ENCODE measurements at regions not wholly inside any gene's neighbourhood (a gene's known extent, or its start where the extent isn't known, plus 50 kb on each side); places are given as distances from the start of the nearest gene placed in this dataset.

- no peak overlapping the region for H3K9ac ChIP-seq (ENCODE audit: low read length)
- no peak overlapping the region for H3K4me3 ChIP-seq (ENCODE audit: low read length)
- no peak for TF ChIP-seq SMC3 (conservative IDR thresholded peaks at IDR 0.05; ENCODE audit: poor library complexity)
- no peak for TF ChIP-seq TAF1 (IDR thresholded peaks at IDR 0.05; ENCODE audit: low read depth)
- no peak for TF ChIP-seq REST (IDR thresholded peaks at IDR 0.05; ENCODE audit: borderline replicate concordance)
- TF ChIP-seq EP300 (conservative IDR thresholded peaks at IDR 0.05; ENCODE audit: poor library complexity, severe bottlenecking): no peak
- TF ChIP-seq CTCF (IDR thresholded peaks at IDR 0.05; ENCODE audit: poor library complexity, severe bottlenecking): no peak
- TF ChIP-seq POLR2AphosphoS5 (IDR thresholded peaks at IDR 0.05): no peak
- no peak for TF ChIP-seq RAD21 (conservative IDR thresholded peaks at IDR 0.05)
- no peak for TF ChIP-seq EZH2 (IDR thresholded peaks at IDR 0.05; ENCODE audit: borderline replicate concordance, insufficient read depth, low read length, poor library complexity, severe bottlenecking)
- no peak for TF ChIP-seq MXI1 (conservative IDR thresholded peaks at IDR 0.05; ENCODE audit: poor library complexity, severe bottlenecking)
- H3K36me3 ChIP-seq (ENCODE audit: insufficient read depth, low read length): no peaks in the 10 kb centered on the region
- H4K20me1 ChIP-seq (ENCODE audit: insufficient read depth): no peaks in the 10 kb centered on the region
- H3K9me3 ChIP-seq (ENCODE audit: low read length): no peaks in the 10 kb centered on the region
- H3K4me2 ChIP-seq (ENCODE audit: low read length): no peak overlapping the region
- H3K79me2 ChIP-seq (replicated peaks; ENCODE audit: insufficient read depth, low read length): no peaks in the 10 kb centered on the region
- no peaks in the 10 kb centered on the region for H3K9me2 ChIP-seq (ENCODE audit: insufficient read depth, low read length)
- no peaks in the 10 kb centered on the region for H3F3A ChIP-seq (ENCODE audit: insufficient read depth, low read length, poor library complexity, severe bottlenecking)
- no peak overlapping the region for H2AFZ ChIP-seq (ENCODE audit: low read depth, low read length)
- peak overlapping the region; percentile 27 for H3K27ac ChIP-seq (ENCODE audit: low read length)
- no peaks in the 10 kb centered on the region for H3K27me3 ChIP-seq (ENCODE audit: insufficient read depth, low read depth, low read length)
These were observed 474.0 kb upstream of the GJE1 start for GRCh38 chr6:141658696-141659095.

- no peak overlapping the region for H3K9ac ChIP-seq (ENCODE audit: low read length)
- H3K36me3 ChIP-seq (ENCODE audit: insufficient read depth, low read length): no peaks in the 10 kb centered on the region
- TF ChIP-seq EZH2 (IDR thresholded peaks at IDR 0.05; ENCODE audit: borderline replicate concordance, insufficient read depth, low read length, poor library complexity, severe bottlenecking) (no peak), CTCF (IDR thresholded peaks at IDR 0.05; ENCODE audit: poor library complexity, severe bottlenecking) (no peak), POLR2AphosphoS5 (IDR thresholded peaks at IDR 0.05) (no peak), RAD21 (conservative IDR thresholded peaks at IDR 0.05) (no peak)
- no peaks in the 10 kb centered on the region for H3F3A ChIP-seq (ENCODE audit: insufficient read depth, low read length, poor library complexity, severe bottlenecking)
- no peak overlapping the region for H3K4me2 ChIP-seq (ENCODE audit: low read length)
- no peaks in the 10 kb centered on the region for H3K79me2 ChIP-seq (replicated peaks; ENCODE audit: insufficient read depth, low read length)
- H3K27ac ChIP-seq (ENCODE audit: low read length): peak overlapping the region; percentile 27
- H3K4me3 ChIP-seq (ENCODE audit: low read length): no peak overlapping the region
- H3K27me3 ChIP-seq (ENCODE audit: insufficient read depth, low read depth, low read length): no peaks in the 10 kb centered on the region
- no peaks in the 10 kb centered on the region for H3K9me3 ChIP-seq (ENCODE audit: low read length)
- no peaks in the 10 kb centered on the region for H4K20me1 ChIP-seq (ENCODE audit: insufficient read depth)
- H3K9me2 ChIP-seq (ENCODE audit: insufficient read depth, low read length): no peaks in the 10 kb centered on the region
- no peak overlapping the region for H2AFZ ChIP-seq (ENCODE audit: low read depth, low read length)
These were observed 474.9 kb upstream of the GJE1 start for GRCh38 chr6:141657812-141658211.

Data from neural cell (in vitro differentiated cells).